HL-60 (cell line): ENCODE measurements at regions not wholly inside any gene's neighbourhood (a gene's known extent, or its start where the extent isn't known, plus 50 kb on each side); places are given as distances from the start of the nearest gene placed in this dataset.

Experiments
- DNase-seq, 2 experiments: peaks; one replicate each; pipeline ENCODE4 v3.0.0-alpha.2; 2010 to 2020; ENCODE audit warnings: low read depth in 1 of 2, low spot score in 1 of 2
- H3K27ac ChIP-seq: fragments of 250-450 bp; sonication (Bioruptor Pico); replicated peaks from 2 replicates; pipeline ENCODE4 v1.5.1; 2020; ENCODE audit warnings: mild to moderate bottlenecking, moderate library complexity
- H3K27me3 ChIP-seq: fragments of 250-450 bp; sonication (Bioruptor Pico); 2 replicates; pipeline ENCODE4 v1.5.1; 2021; ENCODE audit warnings: mild to moderate bottlenecking, moderate library complexity; ENCODE audit not compliant: insufficient read depth, poor library complexity, severe bottlenecking
- H3K4me3 ChIP-seq: replicated peaks from 2 replicates; pipeline ENCODE4 v1.5.1; 2011; ENCODE audit warnings: mild to moderate bottlenecking, control low read depth, low read length; ENCODE audit not compliant: insufficient read depth
- GABPA ChIP-seq: IDR thresholded peaks from 2 replicates; pipeline ENCODE4 v1.6.1; 2012; ENCODE audit warnings: low read depth
- POLR2AphosphoS5 ChIP-seq: IDR thresholded peaks from 2 replicates; pipeline ENCODE4 v1.6.1; 2012; ENCODE audit warnings: low read depth
- SPI1 ChIP-seq: IDR thresholded peaks from 2 replicates; pipeline ENCODE4 v1.6.1; 2012; ENCODE audit warnings: low read depth, mild to moderate bottlenecking, borderline replicate concordance
- TF ChIP-seq, protein P1 (sequence below): IDR thresholded peaks from 2 replicates; pipeline ENCODE4 v1.6.1; 2012; ENCODE audit warnings: low read depth; ENCODE audit not compliant: insufficient replicate concordance
- TF ChIP-seq, protein P2 (sequence below): IDR thresholded peaks from one replicate; pipeline ENCODE4 v1.5.1; 2011; ENCODE audit warnings: low read length, control low read depth, inconsistent platforms; ENCODE audit not compliant: insufficient read depth

DNA sequence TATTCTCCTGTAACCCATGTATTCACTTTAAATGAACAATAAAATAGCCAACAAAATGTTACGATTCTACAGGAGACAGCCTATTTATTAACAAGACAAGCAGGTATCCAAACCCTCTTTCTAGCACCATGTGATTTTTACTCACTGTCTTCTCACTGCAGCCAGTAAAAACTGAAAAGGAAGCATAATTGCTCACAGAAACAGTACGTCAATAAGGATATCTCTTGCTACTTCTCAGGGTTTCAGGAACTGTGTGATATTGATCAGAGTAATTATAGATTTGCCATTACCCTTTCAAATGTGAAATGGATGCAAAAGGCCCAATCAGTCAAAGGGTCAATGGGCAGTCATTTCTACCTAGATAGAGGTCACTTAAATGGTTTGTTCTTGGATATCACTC is 1473.8 kb upstream of the DDX18 start:
- Histone ChIP-seq H3K4me3 (no peak overlapping the region), H3K27me3 (no peaks in the 10 kb centered on the region), H3K27ac (no peak overlapping the region)
- TF ChIP-seq, protein P1, sequence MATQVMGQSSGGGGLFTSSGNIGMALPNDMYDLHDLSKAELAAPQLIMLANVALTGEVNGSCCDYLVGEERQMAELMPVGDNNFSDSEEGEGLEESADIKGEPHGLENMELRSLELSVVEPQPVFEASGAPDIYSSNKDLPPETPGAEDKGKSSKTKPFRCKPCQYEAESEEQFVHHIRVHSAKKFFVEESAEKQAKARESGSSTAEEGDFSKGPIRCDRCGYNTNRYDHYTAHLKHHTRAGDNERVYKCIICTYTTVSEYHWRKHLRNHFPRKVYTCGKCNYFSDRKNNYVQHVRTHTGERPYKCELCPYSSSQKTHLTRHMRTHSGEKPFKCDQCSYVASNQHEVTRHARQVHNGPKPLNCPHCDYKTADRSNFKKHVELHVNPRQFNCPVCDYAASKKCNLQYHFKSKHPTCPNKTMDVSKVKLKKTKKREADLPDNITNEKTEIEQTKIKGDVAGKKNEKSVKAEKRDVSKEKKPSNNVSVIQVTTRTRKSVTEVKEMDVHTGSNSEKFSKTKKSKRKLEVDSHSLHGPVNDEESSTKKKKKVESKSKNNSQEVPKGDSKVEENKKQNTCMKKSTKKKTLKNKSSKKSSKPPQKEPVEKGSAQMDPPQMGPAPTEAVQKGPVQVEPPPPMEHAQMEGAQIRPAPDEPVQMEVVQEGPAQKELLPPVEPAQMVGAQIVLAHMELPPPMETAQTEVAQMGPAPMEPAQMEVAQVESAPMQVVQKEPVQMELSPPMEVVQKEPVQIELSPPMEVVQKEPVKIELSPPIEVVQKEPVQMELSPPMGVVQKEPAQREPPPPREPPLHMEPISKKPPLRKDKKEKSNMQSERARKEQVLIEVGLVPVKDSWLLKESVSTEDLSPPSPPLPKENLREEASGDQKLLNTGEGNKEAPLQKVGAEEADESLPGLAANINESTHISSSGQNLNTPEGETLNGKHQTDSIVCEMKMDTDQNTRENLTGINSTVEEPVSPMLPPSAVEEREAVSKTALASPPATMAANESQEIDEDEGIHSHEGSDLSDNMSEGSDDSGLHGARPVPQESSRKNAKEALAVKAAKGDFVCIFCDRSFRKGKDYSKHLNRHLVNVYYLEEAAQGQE: no peak
- TF ChIP-seq SPI1: no peak
- TF ChIP-seq POLR2AphosphoS5: no peak
- TF ChIP-seq, protein P2, sequence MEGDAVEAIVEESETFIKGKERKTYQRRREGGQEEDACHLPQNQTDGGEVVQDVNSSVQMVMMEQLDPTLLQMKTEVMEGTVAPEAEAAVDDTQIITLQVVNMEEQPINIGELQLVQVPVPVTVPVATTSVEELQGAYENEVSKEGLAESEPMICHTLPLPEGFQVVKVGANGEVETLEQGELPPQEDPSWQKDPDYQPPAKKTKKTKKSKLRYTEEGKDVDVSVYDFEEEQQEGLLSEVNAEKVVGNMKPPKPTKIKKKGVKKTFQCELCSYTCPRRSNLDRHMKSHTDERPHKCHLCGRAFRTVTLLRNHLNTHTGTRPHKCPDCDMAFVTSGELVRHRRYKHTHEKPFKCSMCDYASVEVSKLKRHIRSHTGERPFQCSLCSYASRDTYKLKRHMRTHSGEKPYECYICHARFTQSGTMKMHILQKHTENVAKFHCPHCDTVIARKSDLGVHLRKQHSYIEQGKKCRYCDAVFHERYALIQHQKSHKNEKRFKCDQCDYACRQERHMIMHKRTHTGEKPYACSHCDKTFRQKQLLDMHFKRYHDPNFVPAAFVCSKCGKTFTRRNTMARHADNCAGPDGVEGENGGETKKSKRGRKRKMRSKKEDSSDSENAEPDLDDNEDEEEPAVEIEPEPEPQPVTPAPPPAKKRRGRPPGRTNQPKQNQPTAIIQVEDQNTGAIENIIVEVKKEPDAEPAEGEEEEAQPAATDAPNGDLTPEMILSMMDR: no peak
- no peak for TF ChIP-seq GABPA
- no peak for DNase-seq

DNA sequence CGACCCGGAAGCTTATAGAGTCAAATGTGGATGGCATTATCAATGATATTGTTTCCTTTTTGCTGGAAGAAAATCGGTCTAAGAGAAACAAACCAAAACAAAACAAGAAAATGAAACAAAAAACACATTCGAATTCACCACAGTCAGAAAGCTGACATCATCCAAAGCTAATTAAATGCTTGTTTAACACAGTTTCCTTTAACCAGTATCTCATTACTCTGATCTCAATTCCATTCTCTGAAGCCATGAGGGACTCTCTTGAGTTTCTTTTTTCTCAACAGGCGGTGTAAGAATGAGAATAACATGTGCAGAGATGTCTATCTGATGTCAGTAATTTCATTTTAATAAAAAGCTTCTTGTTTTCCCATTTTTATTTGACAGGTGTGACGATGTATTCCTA is 1448.3 kb upstream of the DDX18 start:
- Histone ChIP-seq H3K27me3 (no peaks in the 10 kb centered on the region), H3K27ac (no peak overlapping the region), H3K4me3 (no peak overlapping the region)
- DNase-seq: no peak
- TF ChIP-seq, protein P2: no peak
- TF ChIP-seq SPI1: no peak
- no peak for TF ChIP-seq POLR2AphosphoS5

DNA sequence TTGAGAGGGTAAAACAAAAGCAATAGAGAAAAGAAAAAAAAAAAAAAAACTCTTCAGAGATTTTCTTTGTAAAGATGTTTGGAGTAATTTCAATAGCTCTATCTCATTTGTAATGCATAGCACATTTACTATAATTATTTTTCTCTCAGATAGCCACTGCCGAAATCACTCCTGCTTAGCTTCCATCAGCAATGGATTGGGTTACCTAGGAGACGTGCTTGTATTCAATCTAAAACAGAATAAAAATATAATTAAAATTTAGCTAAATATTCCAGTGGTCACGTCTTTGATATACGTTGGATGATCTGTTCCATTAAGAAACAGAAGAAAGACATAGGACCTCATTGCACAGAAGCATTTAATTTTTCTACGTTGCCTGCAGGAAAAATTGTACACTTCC is 1435.7 kb upstream of the DDX18 start:
- no peak for TF ChIP-seq SPI1
- TF ChIP-seq, protein P1: no peak
- TF ChIP-seq, protein P2: no peak
- TF ChIP-seq GABPA: no peak
- TF ChIP-seq POLR2AphosphoS5: no peak
- no peak overlapping the region for H3K4me3 ChIP-seq

DNA sequence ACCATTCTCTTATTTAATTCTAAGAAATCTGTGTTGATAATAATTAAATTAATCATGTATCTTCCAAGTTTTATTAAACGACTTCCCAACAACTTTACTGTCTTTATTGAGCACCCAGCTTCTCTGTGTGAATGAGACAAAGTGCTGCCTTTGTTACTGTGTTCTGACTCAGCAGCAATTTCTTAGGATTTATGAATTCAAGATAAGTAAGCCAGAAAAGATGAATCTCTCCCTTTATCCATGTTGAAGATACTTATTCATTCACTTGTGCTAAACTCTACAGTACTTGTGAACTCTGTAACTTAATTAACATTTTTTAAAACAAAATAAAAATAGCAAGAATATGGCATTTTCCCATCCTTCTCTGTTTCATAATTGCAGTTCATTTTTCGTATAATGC is 1403.3 kb upstream of the DDX18 start:
- TF ChIP-seq SPI1 (no peak), GABPA (no peak)
- H3K27me3 ChIP-seq: no peaks in the 10 kb centered on the region
- no peak for DNase-seq

More for the DNA sequence above, 1435.7 kb upstream of the DDX18 start:
- DNase-seq: no peak
- Histone ChIP-seq H3K27me3 (no peaks in the 10 kb centered on the region), H3K27ac (no peak overlapping the region)

More for the DNA sequence above, 1403.3 kb upstream of the DDX18 start:
- Histone ChIP-seq H3K27ac (no peak overlapping the region), H3K4me3 (no peak overlapping the region)
